NCI-H1092 treated with DMSO at 0.1 percent for 48 hours (cell line): ENCODE measurements at regions not wholly inside any gene's neighbourhood (a gene's known extent, or its start where the extent isn't known, plus 50 kb on each side); places are given as distances from the start of the nearest gene placed in this dataset.

Experiments
- DNase-seq: peaks from one replicate; lab custom pipeline; 2025; lab: John Stamatoyannopoulos, UW

GRCh38 chr14:61847861-61848260 is 85.6 kb downstream of the SNAPC1 start:
- DNase-seq = no peak

GRCh38 chr14:61854898-61855297 is 92.7 kb downstream of the SNAPC1 start:
- DNase-seq = no peak

- peak; percentile 43 for DNase-seq
Observed at GRCh38 chr14:61860294-61860918, 98.2 kb downstream of the SNAPC1 start.

GRCh38 chr14:61861320-61861865 is 99.2 kb downstream of the SNAPC1 start:
- no peak for DNase-seq

- DNase-seq = no peak
Observed at GRCh38 chr14:61864329-61864898, 102.2 kb downstream of the SNAPC1 start.

GRCh38 chr14:61866932-61867920 is 105.0 kb downstream of the SNAPC1 start:
- no peak for DNase-seq

- no peak for DNase-seq
Observed at GRCh38 chr14:61868846-61869245, 106.6 kb downstream of the SNAPC1 start.

- no peak for DNase-seq
Observed at GRCh38 chr14:61870163-61870562, 107.9 kb downstream of the SNAPC1 start.

- no peak for DNase-seq
Observed at GRCh38 chr14:61872452-61872851, 110.2 kb downstream of the SNAPC1 start.

- no peak for DNase-seq
Observed at GRCh38 chr14:61875483-61875882, 113.3 kb downstream of the SNAPC1 start.

- DNase-seq = peak; percentile 36
Observed at GRCh38 chr14:61876362-61877034, 114.3 kb downstream of the SNAPC1 start.

GRCh38 chr14:61877035-61877390 is 114.8 kb downstream of the SNAPC1 start:
- DNase-seq = no peak

GRCh38 chr14:61877768-61878167 is 115.5 kb downstream of the SNAPC1 start:
- DNase-seq = no peak

GRCh38 chr14:61878931-61879330 is 116.7 kb downstream of the SNAPC1 start:
- no peak for DNase-seq

- DNase-seq = no peak
Observed at GRCh38 chr14:61881046-61881445, 118.8 kb downstream of the SNAPC1 start.

GRCh38 chr14:61884711-61885110 is 122.5 kb downstream of the SNAPC1 start:
- DNase-seq = no peak

- DNase-seq = no peak
Observed at GRCh38 chr14:61885203-61885961, 123.2 kb downstream of the SNAPC1 start.

- no peak for DNase-seq
Observed at GRCh38 chr14:61887628-61888027, 125.4 kb downstream of the SNAPC1 start.

- no peak for DNase-seq
Observed at GRCh38 chr14:61889914-61890351, 127.7 kb downstream of the SNAPC1 start.

GRCh38 chr14:61891170-61891569 is 128.9 kb downstream of the SNAPC1 start:
- no peak for DNase-seq

GRCh38 chr14:61891810-61892209 is 129.6 kb downstream of the SNAPC1 start:
- no peak for DNase-seq
